GM20431 (cell line): ENCODE measurements at regions not wholly inside any gene's neighbourhood (a gene's known extent, or its start where the extent isn't known, plus 50 kb on each side); places are given as distances from the start of the nearest gene placed in this dataset.
"Not testable (repeated sequence)": the region's sequence is repeated elsewhere in the genome, so short reads cannot be mapped to it uniquely, and the experiment has no call there.

Experiments used
- in situ Hi-C: fragments of 300-500 bp; cut with MseI, MboI; formaldehyde crosslinking; loops from one replicate; pipeline ENCODE4 v1.15.0; 2020; ENCODE audit warnings: low sequenced_read_pairs; ENCODE audit not compliant: unreplicated experiment

GRCh38 chr10:109317746-109318366, 605.5 kb downstream of the XPNPEP1 start:
- in situ Hi-C loops, result no loop called here

- in situ Hi-C loops, result not testable (repeated sequence)
These were observed 609.3 kb downstream of the XPNPEP1 start for GRCh38 chr10:109314016-109314415.

GRCh38 chr10:109312555-109312954, 610.8 kb downstream of the XPNPEP1 start:
- in situ Hi-C loops, result not testable (repeated sequence)

GRCh38 chr10:109308971-109309370, 614.3 kb downstream of the XPNPEP1 start:
- in situ Hi-C loops, result no loop called here

- in situ Hi-C loops, result not testable (repeated sequence)
These were observed 616.2 kb downstream of the XPNPEP1 start for GRCh38 chr10:109307102-109307501.

GRCh38 chr10:109306698-109307097, 616.6 kb downstream of the XPNPEP1 start:
- in situ Hi-C loops, result no loop called here

DNA sequence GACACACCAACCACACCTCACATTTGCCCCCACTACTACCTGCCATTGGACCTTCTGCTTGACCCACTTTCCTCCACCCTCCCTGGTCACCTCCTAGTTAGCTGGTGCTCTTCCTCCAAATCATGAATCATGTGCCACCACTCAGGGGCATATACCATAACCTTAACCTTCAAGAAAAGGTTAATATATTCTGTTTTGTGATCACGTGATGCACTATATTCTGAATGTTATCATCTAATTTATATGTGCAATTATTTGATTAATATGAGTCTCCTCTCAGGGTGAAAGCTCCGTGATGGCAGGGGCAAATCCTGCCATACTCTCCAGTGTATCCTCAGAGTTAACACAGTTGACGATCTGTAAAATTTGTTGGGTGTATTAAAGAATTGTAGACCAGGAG, 635.5 kb downstream of the XPNPEP1 start:
- in situ Hi-C loops, result no loop called here

DNA sequence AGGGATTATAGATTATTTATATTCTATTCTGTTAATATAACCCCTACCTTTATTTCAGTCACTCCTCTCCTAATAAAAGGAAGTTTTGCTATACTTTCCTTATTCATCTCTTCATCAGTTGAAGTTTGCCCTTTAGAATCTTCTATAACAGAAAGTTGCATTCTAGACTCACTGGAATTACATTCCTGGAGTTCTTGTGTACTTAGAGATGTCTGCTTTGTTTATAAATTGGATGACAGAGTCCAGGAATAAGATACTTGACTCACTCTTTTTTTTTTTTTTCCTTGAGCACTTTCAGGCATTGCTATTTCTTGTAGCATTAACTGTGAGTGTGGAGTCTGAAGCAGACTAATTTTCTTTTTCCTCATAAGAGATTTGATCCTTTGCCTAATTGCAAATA, 640.8 kb downstream of the XPNPEP1 start:
- in situ Hi-C loops, result no loop called here

DNA sequence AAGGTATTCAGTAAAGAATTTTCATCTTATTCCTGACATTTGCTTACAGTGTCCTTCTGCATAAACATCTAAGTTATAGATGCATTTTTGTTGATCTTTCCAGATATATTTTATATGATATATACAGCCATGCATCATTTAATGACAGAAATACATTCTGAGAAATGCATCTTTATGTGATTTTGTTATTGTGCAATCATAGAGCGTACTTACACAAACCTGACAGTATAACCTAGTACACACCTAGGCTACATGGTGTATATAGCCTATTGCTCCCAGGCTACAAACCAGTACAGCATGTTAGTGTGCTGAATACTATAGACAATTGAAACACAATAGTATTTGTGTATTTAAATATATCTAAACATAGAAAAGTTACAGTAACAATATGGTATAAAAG, 642.0 kb downstream of the XPNPEP1 start:
- in situ Hi-C loops, result no loop called here

GRCh38 chr10:109280837-109281236, 642.5 kb downstream of the XPNPEP1 start:
- in situ Hi-C loops, result no loop called here

DNA sequence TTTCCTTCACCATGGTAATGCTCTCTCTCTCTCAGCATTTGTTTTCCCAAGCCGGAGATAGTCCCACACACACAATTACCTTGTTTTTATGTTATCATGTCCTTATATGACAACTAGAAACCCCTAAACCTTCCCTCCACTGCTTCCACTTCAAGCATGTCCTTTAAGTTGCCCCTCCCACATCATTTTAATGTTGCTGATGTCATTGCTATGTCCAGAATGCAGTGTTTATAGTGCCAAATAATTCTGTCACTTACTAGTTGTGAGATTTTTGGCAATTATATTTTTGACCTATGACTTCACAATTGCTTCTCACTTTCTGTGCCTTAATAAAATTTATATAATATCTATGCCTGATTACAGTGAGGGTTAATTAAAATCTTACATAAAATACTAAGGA, 645.9 kb downstream of the XPNPEP1 start:
- in situ Hi-C loops, result no loop called here

DNA sequence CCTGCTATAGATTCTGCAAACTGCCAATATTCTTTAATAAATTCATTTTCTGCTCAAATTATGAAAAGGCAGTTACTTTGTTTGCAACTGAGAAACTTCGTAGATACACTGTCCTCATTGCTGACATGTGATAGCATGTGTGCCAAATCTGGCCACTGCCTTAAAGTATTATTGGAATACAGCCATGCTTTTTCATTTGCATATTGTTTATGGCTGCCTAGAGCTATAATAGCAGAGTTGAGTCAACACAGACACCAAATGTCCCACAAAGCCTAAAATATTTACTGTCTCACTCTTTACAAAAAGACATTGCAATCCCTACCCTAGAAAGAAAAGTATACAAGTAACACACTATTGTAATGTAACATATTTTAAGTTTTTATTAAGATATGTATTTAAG, 647.4 kb downstream of the XPNPEP1 start:
- in situ Hi-C loops, result no loop called here

DNA sequence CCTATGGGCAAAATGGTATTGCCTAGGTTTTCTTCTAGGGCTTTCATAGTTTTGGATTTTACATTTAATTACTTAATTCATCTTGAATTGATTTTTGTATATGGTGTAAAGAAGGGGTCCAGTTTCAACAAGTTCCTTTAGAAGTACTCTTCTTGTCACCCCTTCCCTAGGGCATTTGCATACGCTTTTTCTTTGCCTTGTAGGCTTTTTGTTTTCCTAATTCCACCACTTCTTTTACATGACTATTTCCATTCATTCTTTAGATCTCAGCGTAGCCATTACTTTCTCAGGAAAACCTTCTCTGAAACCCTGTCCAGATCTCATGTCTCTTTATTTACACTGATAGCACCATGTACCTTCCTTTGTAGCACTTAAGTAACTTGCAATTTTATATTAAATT, 648.6 kb downstream of the XPNPEP1 start:
- in situ Hi-C loops, result no loop called here

- in situ Hi-C loops, result no loop called here
These were observed 653.1 kb downstream of the XPNPEP1 start for GRCh38 chr10:109270173-109270572.

DNA sequence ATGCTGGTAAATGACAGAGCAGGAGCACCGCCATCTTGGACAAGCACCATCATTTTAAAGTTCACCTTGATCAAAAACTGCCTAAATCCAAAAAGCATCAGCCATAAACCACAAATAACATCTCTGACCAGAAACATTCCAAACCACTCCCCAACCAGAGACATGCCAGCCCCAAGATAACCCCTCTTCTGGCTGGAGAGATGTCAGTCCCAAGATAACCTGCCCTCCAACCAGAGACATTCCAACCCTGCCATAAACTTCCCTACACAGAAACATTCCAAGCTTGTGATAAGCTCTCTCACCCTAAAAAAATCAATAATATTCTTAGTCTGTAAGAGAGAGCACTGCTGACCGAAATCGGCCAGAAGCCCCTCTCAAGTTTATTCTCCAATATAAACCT, 659.3 kb downstream of the XPNPEP1 start:
- in situ Hi-C loops, result no loop called here

GRCh38 chr10:109261231-109261630, 662.1 kb downstream of the XPNPEP1 start:
- in situ Hi-C loops, result no loop called here

DNA sequence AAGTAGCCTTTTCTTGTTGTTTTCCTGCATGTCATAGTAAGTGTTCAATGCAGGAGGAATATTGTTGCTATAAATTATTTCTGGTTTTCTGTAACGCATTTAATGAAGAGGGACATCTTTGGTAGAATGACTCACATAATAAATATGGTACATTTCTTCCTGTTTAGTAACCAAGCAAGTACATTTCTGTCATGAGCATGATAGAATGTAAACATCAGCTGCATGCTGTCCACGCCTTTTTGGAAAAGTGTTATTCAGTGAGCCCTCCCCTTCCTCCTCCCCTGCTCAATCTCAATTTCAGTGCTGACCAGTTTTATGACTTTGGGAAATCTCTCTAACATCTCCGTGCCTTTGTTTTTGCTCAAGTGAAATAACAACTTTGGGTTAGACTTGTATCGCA, 664.0 kb downstream of the XPNPEP1 start:
- in situ Hi-C loops, result no loop called here

GRCh38 chr10:109253306-109253705, 670.0 kb downstream of the XPNPEP1 start:
- in situ Hi-C loops, result no loop called here

DNA sequence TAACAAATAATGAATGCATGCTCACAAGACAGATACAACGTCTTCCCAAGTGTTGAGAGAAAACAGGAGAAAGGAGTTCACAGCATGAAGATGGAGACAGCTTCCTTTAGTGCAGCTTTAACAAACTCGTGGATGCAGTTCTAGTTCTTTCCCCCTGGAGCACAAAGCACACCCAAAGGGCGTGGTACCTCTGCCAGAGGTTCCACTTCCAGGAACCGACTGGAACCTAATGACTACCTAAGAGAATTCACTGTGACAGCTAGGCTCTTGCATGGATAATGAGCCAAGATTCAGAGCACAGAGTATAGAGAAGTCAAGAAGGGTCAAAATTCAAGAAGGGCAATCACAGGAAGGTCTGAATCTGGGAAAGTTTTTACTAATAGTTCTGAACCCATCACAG, 673.2 kb downstream of the XPNPEP1 start:
- in situ Hi-C loops, result no loop called here

- in situ Hi-C loops, result no loop called here
These were observed 675.5 kb downstream of the XPNPEP1 start for GRCh38 chr10:109247814-109248213.

DNA sequence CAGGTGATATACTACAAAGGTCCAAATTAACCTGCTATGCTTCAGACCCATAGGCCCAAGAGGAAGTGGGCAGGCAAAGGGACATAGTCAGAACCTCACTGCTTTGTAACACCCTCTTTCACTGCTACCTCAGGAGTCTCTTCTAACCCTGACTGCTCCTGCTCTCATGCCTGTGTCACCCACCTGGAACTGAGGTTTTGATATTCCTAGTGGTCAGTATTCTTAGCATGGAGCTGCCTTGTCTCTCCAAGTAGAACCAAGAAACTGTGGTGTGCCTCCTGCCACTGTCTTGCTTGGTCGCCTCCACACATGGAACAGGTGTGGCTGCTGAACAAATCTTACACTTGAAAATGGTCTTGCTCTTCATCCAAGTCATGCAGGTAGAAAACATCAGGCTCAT, 677.5 kb downstream of the XPNPEP1 start:
- in situ Hi-C loops, result no loop called here

DNA sequence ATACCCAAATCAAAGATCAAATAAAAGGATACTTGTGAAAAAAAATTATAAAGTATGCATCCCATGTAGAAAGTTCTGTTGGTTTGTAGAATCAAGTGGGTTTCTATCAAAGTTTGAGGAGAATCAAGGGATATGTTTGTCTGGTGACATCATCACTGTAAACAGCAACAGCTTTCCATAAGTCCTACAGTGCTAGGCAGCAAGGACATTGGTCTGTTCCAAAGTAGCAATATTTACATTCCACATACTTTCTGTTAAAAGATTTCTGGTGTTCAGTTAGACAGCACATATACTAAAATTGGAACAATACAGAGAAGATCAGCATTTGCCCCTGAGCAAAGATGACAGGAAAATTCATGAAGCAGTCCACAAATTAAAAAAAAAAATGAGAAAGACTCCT, 683.9 kb downstream of the XPNPEP1 start:
- in situ Hi-C loops, result no loop called here

- in situ Hi-C loops, result no loop called here
These were observed 685.6 kb downstream of the XPNPEP1 start for GRCh38 chr10:109237682-109238081.
